Mesendoderm (in vitro differentiated cells): ENCODE measurements at regions not wholly inside any gene's neighbourhood (a gene's known extent, or its start where the extent isn't known, plus 50 kb on each side); places are given as distances from the start of the nearest gene placed in this dataset.

Experiments
- DNase-seq: peaks from one replicate; pipeline ENCODE4 v3.0.0; 2013
- H2AK5ac ChIP-seq: 2 replicates; pipeline ENCODE4 v1.6.1; 2013; ENCODE audit warnings: low read length, inconsistent platforms
- H2BK120ac ChIP-seq: 2 replicates; pipeline ENCODE4 v1.6.1; 2013; ENCODE audit warnings: low read depth, mild to moderate bottlenecking, low read length, moderate library complexity, mixed read lengths
- H2BK15ac ChIP-seq: replicated peaks from 2 replicates; pipeline ENCODE4 v1.6.1; 2013; ENCODE audit warnings: low read depth, mild to moderate bottlenecking, moderate library complexity
- H2BK5ac ChIP-seq: 2 replicates; pipeline ENCODE4 v1.6.1; 2013; ENCODE audit warnings: low read length, inconsistent platforms
- H3K18ac ChIP-seq: 2 replicates; pipeline ENCODE4 v1.6.1; 2013; ENCODE audit warnings: mild to moderate bottlenecking, low read length, mixed read lengths
- H3K23ac ChIP-seq: one replicate; pipeline ENCODE4 v1.6.1; 2013; ENCODE audit warnings: low read length
- H3K27ac ChIP-seq: 2 replicates; pipeline ENCODE4 v1.5.1; 2013; ENCODE audit warnings: low read depth, mild to moderate bottlenecking, inconsistent platforms, low read length, moderate library complexity
- H3K27me3 ChIP-seq: 2 replicates; pipeline ENCODE4 v1.6.1; 2013; ENCODE audit warnings: low read length, control low read depth, mild to moderate bottlenecking, inconsistent platforms; ENCODE audit not compliant: insufficient read depth, poor library complexity
- H3K36me3 ChIP-seq: 2 replicates; pipeline ENCODE4 v1.6.1; 2013; ENCODE audit warnings: low read length, inconsistent platforms; ENCODE audit not compliant: control insufficient read depth, insufficient read depth
- H3K4ac ChIP-seq: one replicate; pipeline ENCODE4 v1.6.1; 2013; ENCODE audit warnings: low read depth, mild to moderate bottlenecking, low read length, moderate library complexity
- H3K4me1 ChIP-seq: 2 replicates; pipeline ENCODE4 v1.6.1; 2013; ENCODE audit warnings: low read depth, low read length, inconsistent platforms; ENCODE audit not compliant: control insufficient read depth
- H3K4me2 ChIP-seq: 2 replicates; pipeline ENCODE4 v1.6.1; 2013; ENCODE audit warnings: low read length
- H3K4me3 ChIP-seq: 2 replicates; pipeline ENCODE4 v1.5.1; 2013; ENCODE audit warnings: mild to moderate bottlenecking, low read length
- H3K56ac ChIP-seq: one replicate; pipeline ENCODE4 v1.6.1; 2013; ENCODE audit warnings: low read length
- H3K79me1 ChIP-seq: 2 replicates; pipeline ENCODE4 v1.6.1; 2013; ENCODE audit warnings: low read length, inconsistent platforms
- H3K79me2 ChIP-seq: 2 replicates; pipeline ENCODE4 v1.6.1; 2013; ENCODE audit warnings: mild to moderate bottlenecking, low read length; ENCODE audit not compliant: control insufficient read depth, insufficient read depth
- H3K9ac ChIP-seq: 2 replicates; pipeline ENCODE4 v1.6.1; 2013; ENCODE audit warnings: low read length, inconsistent platforms
- H4K5ac ChIP-seq: one replicate; pipeline ENCODE4 v1.6.1; 2013; ENCODE audit warnings: low read length
- H4K8ac ChIP-seq: one replicate; pipeline ENCODE4 v1.6.1; 2013; ENCODE audit warnings: low read depth, mild to moderate bottlenecking, control low read depth, low read length, moderate library complexity
- WGBS: extraction: QIAGEN DNeasy Blood & Tissue Kit; methylation state at CpG from one replicate; pipeline ENCODE4 v1.1.7; 2013; ENCODE audit warnings: low lambda C conversion rate, missing lambda C conversion rate; ENCODE audit not compliant: insufficient coverage; ENCODE audit errors: extremely low coverage; 5-methylcytosine and 5-hydroxymethylcytosine counted together

DNA sequence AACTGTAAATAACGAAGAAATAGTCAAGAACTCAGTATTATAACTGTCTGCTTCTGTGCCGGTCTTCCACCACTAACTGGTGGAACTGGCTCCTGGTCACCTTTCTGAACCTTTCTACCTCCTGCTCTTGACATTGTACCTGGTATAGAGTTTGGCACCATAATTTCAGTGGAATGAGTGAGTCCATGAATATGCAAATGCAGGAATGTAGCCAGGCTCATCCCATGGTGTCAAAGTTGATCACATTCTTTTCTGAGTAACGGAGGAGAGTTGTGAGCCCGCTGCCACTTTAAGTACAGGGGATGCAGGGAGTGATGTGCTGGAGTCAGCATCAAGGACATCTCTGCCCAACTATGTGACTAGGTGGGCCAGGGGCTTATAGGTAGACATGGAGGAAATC is 207.9 kb upstream of the HS3ST1 start:
- no peak overlapping the region for H2BK15ac ChIP-seq
- H3K4ac ChIP-seq: no peak overlapping the region
- H3K4me1 ChIP-seq: no peaks in the 10 kb centered on the region
- H3K9ac ChIP-seq: no peak overlapping the region
- DNase-seq: peak; percentile 28
- no peak overlapping the region for H4K5ac ChIP-seq
- no peak overlapping the region for H2AK5ac ChIP-seq
- no peak overlapping the region for H3K56ac ChIP-seq
- H3K27me3 ChIP-seq: no peaks in the 10 kb centered on the region
- no peak overlapping the region for H2BK120ac ChIP-seq
- H3K36me3 ChIP-seq: no peaks in the 10 kb centered on the region
- H4K8ac ChIP-seq: no peak overlapping the region
- no peak overlapping the region for H2BK5ac ChIP-seq
- H3K79me2 ChIP-seq: no peaks in the 10 kb centered on the region
- H3K4me2 ChIP-seq: no peak overlapping the region
- no peak overlapping the region for H3K27ac ChIP-seq
- H3K18ac ChIP-seq: no peak overlapping the region
- no peaks in the 10 kb centered on the region for H3K79me1 ChIP-seq
- no peak overlapping the region for H3K4me3 ChIP-seq
- H3K23ac ChIP-seq: no peak overlapping the region
- WGBS: no CpG with 5 or more reads among the region's 4 CpGs

- H3K79me1 ChIP-seq: no peaks in the 10 kb centered on the region
- no peak overlapping the region for H3K4me2 ChIP-seq
- H3K18ac ChIP-seq: no peak overlapping the region
- no peak overlapping the region for H3K4ac ChIP-seq
- no peaks in the 10 kb centered on the region for H3K36me3 ChIP-seq
- no peak overlapping the region for H2BK15ac ChIP-seq
- H3K56ac ChIP-seq: no peak overlapping the region
- no peak overlapping the region for H3K4me3 ChIP-seq
- no CpG with 5 or more reads among the region's 3 CpGs for WGBS
- H2BK120ac ChIP-seq: no peak overlapping the region
- H4K5ac ChIP-seq: no peak overlapping the region
- H3K9ac ChIP-seq: no peak overlapping the region
- no peaks in the 10 kb centered on the region for H3K79me2 ChIP-seq
- no peaks in the 10 kb centered on the region for H3K4me1 ChIP-seq
- H3K23ac ChIP-seq: peak overlapping the region; percentile 37
- H2BK5ac ChIP-seq: no peak overlapping the region
- H3K27me3 ChIP-seq: no peaks in the 10 kb centered on the region
- no peak overlapping the region for H4K8ac ChIP-seq
- peak overlapping the region; percentile 45 for H3K27ac ChIP-seq
- no peak for DNase-seq
- H2AK5ac ChIP-seq: no peak overlapping the region
These were observed 207.3 kb upstream of the HS3ST1 start for GRCh38 chr4:11636031-11636430.

DNA sequence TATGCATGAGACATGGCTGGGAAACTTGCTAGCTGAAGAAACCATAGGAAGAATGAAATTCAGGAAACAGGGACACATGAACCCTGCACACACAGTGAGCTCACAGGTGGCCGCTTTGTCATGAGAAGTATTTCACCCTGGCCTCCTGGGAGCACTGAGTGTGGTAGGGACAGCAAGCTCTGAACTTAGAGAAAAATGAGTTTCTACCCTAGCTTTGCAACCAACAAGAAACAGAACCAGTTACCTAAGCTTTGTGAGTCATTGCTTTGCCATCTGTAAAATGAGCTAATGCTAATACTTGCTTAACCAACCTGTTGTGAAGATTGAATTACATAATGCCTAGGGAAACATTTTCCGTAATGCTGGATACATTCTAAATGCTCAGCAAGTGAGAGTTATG is 206.6 kb upstream of the HS3ST1 start:
- H2BK120ac ChIP-seq: no peak overlapping the region
- H3K56ac ChIP-seq: no peak overlapping the region
- no peaks in the 10 kb centered on the region for H3K4me1 ChIP-seq
- H3K27me3 ChIP-seq: no peaks in the 10 kb centered on the region
- H2AK5ac ChIP-seq: no peak overlapping the region
- H3K23ac ChIP-seq: no peak overlapping the region
- H4K8ac ChIP-seq: no peak overlapping the region
- DNase-seq: peak; percentile 82
- H3K4ac ChIP-seq: no peak overlapping the region
- no peak overlapping the region for H4K5ac ChIP-seq
- no peak overlapping the region for H3K18ac ChIP-seq
- H3K4me3 ChIP-seq: no peak overlapping the region
- no peak overlapping the region for H3K27ac ChIP-seq
- H2BK15ac ChIP-seq: no peak overlapping the region
- no peak overlapping the region for H3K9ac ChIP-seq
- no peak overlapping the region for H3K4me2 ChIP-seq
- H3K79me2 ChIP-seq: no peaks in the 10 kb centered on the region
- WGBS: no CpG with 5 or more reads among the region's 2 CpGs
- H3K36me3 ChIP-seq: no peaks in the 10 kb centered on the region
- no peaks in the 10 kb centered on the region for H3K79me1 ChIP-seq
- no peak overlapping the region for H2BK5ac ChIP-seq

- Histone ChIP-seq H3K27ac (no peak overlapping the region), H3K4me2 (no peak overlapping the region), H3K27me3 (no peaks in the 10 kb centered on the region), H2AK5ac (no peak overlapping the region), H3K4me3 (no peak overlapping the region), H3K36me3 (no peaks in the 10 kb centered on the region), H3K23ac (no peak overlapping the region), H2BK5ac (no peak overlapping the region), H3K9ac (no peak overlapping the region), H3K18ac (no peak overlapping the region), H3K79me2 (no peaks in the 10 kb centered on the region), H3K4ac (no peak overlapping the region), H4K5ac (no peak overlapping the region), H2BK120ac (no peak overlapping the region), H3K79me1 (no peaks in the 10 kb centered on the region), H2BK15ac (no peak overlapping the region), H3K4me1 (no peaks in the 10 kb centered on the region), H4K8ac (no peak overlapping the region), H3K56ac (no peak overlapping the region)
- no CpG with 5 or more reads among the region's 2 CpGs for WGBS
- no peak for DNase-seq
These were observed 205.6 kb upstream of the HS3ST1 start for GRCh38 chr4:11634283-11634682.

GRCh38 chr4:11633430-11633829 is 204.7 kb upstream of the HS3ST1 start:
- no peak overlapping the region for H4K8ac ChIP-seq
- no peak overlapping the region for H3K9ac ChIP-seq
- H3K4me1 ChIP-seq: no peaks in the 10 kb centered on the region
- no peak overlapping the region for H4K5ac ChIP-seq
- no peak overlapping the region for H3K4me3 ChIP-seq
- H2BK15ac ChIP-seq: no peak overlapping the region
- H3K18ac ChIP-seq: no peak overlapping the region
- H3K4me2 ChIP-seq: no peak overlapping the region
- H3K56ac ChIP-seq: no peak overlapping the region
- no peak overlapping the region for H3K23ac ChIP-seq
- no CpG with 5 or more reads among the region's 4 CpGs for WGBS
- no peaks in the 10 kb centered on the region for H3K79me2 ChIP-seq
- H3K27ac ChIP-seq: no peak overlapping the region
- H2BK5ac ChIP-seq: no peak overlapping the region
- H2BK120ac ChIP-seq: no peak overlapping the region
- H3K27me3 ChIP-seq: no peaks in the 10 kb centered on the region
- H2AK5ac ChIP-seq: no peak overlapping the region
- no peak overlapping the region for H3K4ac ChIP-seq
- H3K79me1 ChIP-seq: no peaks in the 10 kb centered on the region
- no peaks in the 10 kb centered on the region for H3K36me3 ChIP-seq
- no peak for DNase-seq

- Histone ChIP-seq H3K56ac (no peak overlapping the region), H3K4me1 (no peaks in the 10 kb centered on the region), H4K8ac (no peak overlapping the region), H2BK120ac (no peak overlapping the region), H3K27me3 (no peaks in the 10 kb centered on the region), H4K5ac (no peak overlapping the region), H3K23ac (no peak overlapping the region), H3K79me2 (no peaks in the 10 kb centered on the region), H3K4me3 (no peak overlapping the region), H2BK15ac (no peak overlapping the region), H3K9ac (no peak overlapping the region), H3K4ac (no peak overlapping the region), H3K36me3 (no peaks in the 10 kb centered on the region), H3K27ac (no peak overlapping the region), H3K4me2 (no peak overlapping the region), H2BK5ac (no peak overlapping the region), H3K18ac (no peak overlapping the region), H3K79me1 (no peaks in the 10 kb centered on the region), H2AK5ac (no peak overlapping the region)
- no CpG with 5 or more reads among the region's 6 CpGs for WGBS
- DNase-seq: no peak
These were observed 203.8 kb upstream of the HS3ST1 start for GRCh38 chr4:11632483-11632882.
